Fibroblast of mammary gland (primary cell): ENCODE measurements at regions not wholly inside any gene's neighbourhood (a gene's known extent, or its start where the extent isn't known, plus 50 kb on each side); places are given as distances from the start of the nearest gene placed in this dataset.

Experiments
- DNase-seq: peaks from one replicate; pipeline ENCODE4 v3.0.0-alpha.2; 2010; ENCODE audit warnings: low read depth
- H3K4me3 ChIP-seq: 2 replicates; pipeline ENCODE4 v1.5.1; 2011; ENCODE audit warnings: low read depth, mild to moderate bottlenecking, low read length, moderate library complexity; ENCODE audit not compliant: control insufficient read depth
- CTCF ChIP-seq: conservative IDR thresholded peaks from 2 replicates; pipeline ENCODE4 v1.5.1; 2011; ENCODE audit warnings: low read depth, low read length, inconsistent platforms; ENCODE audit not compliant: control insufficient read depth, insufficient read depth

GRCh38 chr3:102078401-102078800 is 229.1 kb downstream of the NFKBIZ start:
- H3K4me3 ChIP-seq = no peak overlapping the region
- no peak for DNase-seq
- TF ChIP-seq CTCF = no peak

GRCh38 chr3:102078854-102079808 is 229.8 kb downstream of the NFKBIZ start:
- TF ChIP-seq CTCF = no peak
- no peak overlapping the region for H3K4me3 ChIP-seq
- DNase-seq = no peak

GRCh38 chr3:102079809-102080197 is 230.5 kb downstream of the NFKBIZ start:
- no peak for TF ChIP-seq CTCF
- DNase-seq = no peak
- H3K4me3 ChIP-seq = no peak overlapping the region

GRCh38 chr3:102081572-102082289 is 232.4 kb downstream of the NFKBIZ start:
- TF ChIP-seq CTCF = no peak
- no peak for DNase-seq
- no peak overlapping the region for H3K4me3 ChIP-seq

- TF ChIP-seq CTCF = no peak
- H3K4me3 ChIP-seq = no peak overlapping the region
- DNase-seq = no peak
These were observed 234.2 kb downstream of the NFKBIZ start for GRCh38 chr3:102083473-102083872.

GRCh38 chr3:102084006-102084405 is 234.7 kb downstream of the NFKBIZ start:
- H3K4me3 ChIP-seq = no peak overlapping the region
- DNase-seq = peak; percentile 55
- no peak for TF ChIP-seq CTCF
